ENCODE measurements at regions not wholly inside any gene's neighbourhood (a gene's known extent, or its start where the extent isn't known, plus 50 kb on each side); places are given as distances from the start of the nearest gene placed in this dataset.
"Not testable (repeated sequence)": the region's sequence is repeated elsewhere in the genome, so short reads cannot be mapped to it uniquely, and the experiment has no call there.

- TF ChIP-seq, protein P1, sequence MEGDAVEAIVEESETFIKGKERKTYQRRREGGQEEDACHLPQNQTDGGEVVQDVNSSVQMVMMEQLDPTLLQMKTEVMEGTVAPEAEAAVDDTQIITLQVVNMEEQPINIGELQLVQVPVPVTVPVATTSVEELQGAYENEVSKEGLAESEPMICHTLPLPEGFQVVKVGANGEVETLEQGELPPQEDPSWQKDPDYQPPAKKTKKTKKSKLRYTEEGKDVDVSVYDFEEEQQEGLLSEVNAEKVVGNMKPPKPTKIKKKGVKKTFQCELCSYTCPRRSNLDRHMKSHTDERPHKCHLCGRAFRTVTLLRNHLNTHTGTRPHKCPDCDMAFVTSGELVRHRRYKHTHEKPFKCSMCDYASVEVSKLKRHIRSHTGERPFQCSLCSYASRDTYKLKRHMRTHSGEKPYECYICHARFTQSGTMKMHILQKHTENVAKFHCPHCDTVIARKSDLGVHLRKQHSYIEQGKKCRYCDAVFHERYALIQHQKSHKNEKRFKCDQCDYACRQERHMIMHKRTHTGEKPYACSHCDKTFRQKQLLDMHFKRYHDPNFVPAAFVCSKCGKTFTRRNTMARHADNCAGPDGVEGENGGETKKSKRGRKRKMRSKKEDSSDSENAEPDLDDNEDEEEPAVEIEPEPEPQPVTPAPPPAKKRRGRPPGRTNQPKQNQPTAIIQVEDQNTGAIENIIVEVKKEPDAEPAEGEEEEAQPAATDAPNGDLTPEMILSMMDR (IDR thresholded peaks at IDR 0.05): peak; percentile 39 to 62 (median 53)
- H3K27ac ChIP-seq; intact Hi-C loops (cut with DNase I; ENCODE audit: low total_unique reads); H3K27me3 ChIP-seq; H3K9me3 ChIP-seq; H3K4me1 ChIP-seq; H3K4me3 ChIP-seq; H3K36me3 ChIP-seq (ENCODE audit: low read depth, missing control alignments): not testable (repeated sequence)
- 6 to 7% methylated on average over 11 to 14 of the region's 14 CpGs for WGBS, 2 donors
- peak; percentile 22 for DNase-seq
Measured at GRCh38 chr4:3984796-3985195, 218.6 kb downstream of the ADRA2C start.

DNA sequence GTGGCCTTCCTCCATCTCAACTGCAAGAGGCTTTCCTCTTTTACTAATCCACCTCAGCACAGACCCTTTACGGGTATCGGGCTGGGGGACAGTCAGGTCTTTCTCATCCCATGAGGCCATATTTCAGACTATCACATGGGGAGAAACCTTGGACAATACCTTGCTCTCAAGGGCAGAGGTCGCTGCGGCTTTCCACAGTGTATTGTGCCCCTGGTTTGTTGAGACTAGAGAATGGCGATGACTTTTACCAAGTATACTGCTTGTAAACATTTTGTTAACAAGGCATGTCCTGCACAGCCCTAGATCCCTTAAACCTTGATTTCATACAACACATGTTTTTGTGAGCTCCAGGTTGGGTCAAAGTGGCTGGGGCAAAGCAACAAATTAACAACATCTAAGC, 220.2 kb downstream of the ADRA2C start:
- DNase-seq; H3K4me3 ChIP-seq; intact Hi-C loops (cut with DNase I; ENCODE audit: low total_unique reads); H3K9me3 ChIP-seq; H3K27me3 ChIP-seq; H3K4me1 ChIP-seq; H3K27ac ChIP-seq; H3K36me3 ChIP-seq (ENCODE audit: low read depth, missing control alignments): not testable (repeated sequence)
- WGBS, 2 donors: 51 to 80% methylated on average over 4 to 5 of the region's 5 CpGs

GRCh38 chr4:3997386-3997785, 229.3 kb downstream of the OTOP1 start:
- H3K4me3 ChIP-seq; H3K27me3 ChIP-seq; H3K36me3 ChIP-seq (ENCODE audit: low read depth, missing control alignments); intact Hi-C loops (cut with DNase I; ENCODE audit: low total_unique reads); DNase-seq; H3K27ac ChIP-seq; H3K4me1 ChIP-seq; H3K9me3 ChIP-seq: not testable (repeated sequence)
- 89 to 100% methylated on average over 1 of the region's 1 CpG for WGBS, 2 donors

- intact Hi-C loops (cut with DNase I; ENCODE audit: low total_unique reads); H3K9me3 ChIP-seq; H3K4me3 ChIP-seq; H3K27me3 ChIP-seq; H3K36me3 ChIP-seq (ENCODE audit: low read depth, missing control alignments); H3K4me1 ChIP-seq; DNase-seq; H3K27ac ChIP-seq: not testable (repeated sequence)
- 55 to 58% methylated on average over 5 of the region's 5 CpGs for WGBS, 2 donors
Measured at GRCh38 chr4:4004036-4004435, 222.7 kb downstream of the OTOP1 start.

DNA sequence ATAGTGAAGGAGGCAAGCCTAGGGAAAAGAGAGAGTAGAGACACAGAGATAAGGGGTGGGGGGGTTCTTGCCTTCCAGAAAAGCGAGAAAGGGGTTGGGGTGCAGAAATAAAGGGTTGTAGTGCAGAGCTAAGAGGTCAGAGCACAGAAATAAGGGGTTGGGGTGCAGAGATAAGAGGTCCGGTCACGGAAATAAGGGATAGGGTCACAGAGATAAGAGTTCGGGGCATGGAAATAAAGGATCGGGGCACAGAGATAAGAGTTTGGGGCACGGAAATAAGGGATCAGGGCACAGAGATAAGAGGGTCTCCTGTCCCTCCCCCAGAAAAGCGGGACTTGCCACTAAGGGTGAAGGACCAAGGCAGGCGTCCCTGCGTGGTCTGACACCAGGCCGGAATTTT, 222.0 kb downstream of the OTOP1 start:
- H3K4me3 ChIP-seq; DNase-seq; H3K4me1 ChIP-seq; H3K36me3 ChIP-seq (ENCODE audit: low read depth, missing control alignments); H3K9me3 ChIP-seq; intact Hi-C loops (cut with DNase I; ENCODE audit: low total_unique reads); H3K27me3 ChIP-seq; H3K27ac ChIP-seq: not testable (repeated sequence)
- WGBS, 2 donors: 63 to 65% methylated on average over 10 of the region's 10 CpGs

GRCh38 chr4:4006356-4006755, 220.4 kb downstream of the OTOP1 start:
- H3K27me3 ChIP-seq; H3K9me3 ChIP-seq; H3K4me1 ChIP-seq; H3K36me3 ChIP-seq (ENCODE audit: low read depth, missing control alignments); intact Hi-C loops (cut with DNase I; ENCODE audit: low total_unique reads); DNase-seq; H3K27ac ChIP-seq; H3K4me3 ChIP-seq: not testable (repeated sequence)
- WGBS, 2 donors: 53 to 61% methylated on average over 11 of the region's 11 CpGs

DNA sequence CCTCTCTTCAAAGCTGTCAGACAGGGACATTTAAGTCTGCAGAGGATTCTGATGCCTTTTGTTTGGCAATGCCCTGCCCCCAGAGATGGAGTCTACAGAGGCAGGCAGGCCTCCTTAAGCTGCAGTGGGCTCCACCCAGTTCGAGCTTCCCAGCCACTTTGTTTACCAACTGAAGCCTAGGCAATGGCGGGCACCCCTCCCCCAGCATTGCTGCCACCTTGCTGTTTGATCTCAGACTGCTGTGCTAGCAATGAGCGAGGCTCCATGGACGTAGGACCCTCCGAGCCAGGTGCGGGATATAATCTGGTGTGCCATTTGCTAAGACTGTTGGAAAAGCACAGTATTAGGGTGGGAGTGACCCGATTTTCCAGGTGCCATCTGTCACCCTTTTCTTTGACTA, 207.7 kb downstream of the OTOP1 start:
- H3K4me1 ChIP-seq; H3K27ac ChIP-seq; DNase-seq; intact Hi-C loops (cut with DNase I; ENCODE audit: low total_unique reads); H3K9me3 ChIP-seq; H3K36me3 ChIP-seq (ENCODE audit: low read depth, missing control alignments); H3K27me3 ChIP-seq; H3K4me3 ChIP-seq: not testable (repeated sequence)
- 59 to 61% methylated on average over 7 of the region's 7 CpGs for WGBS, 2 donors

DNA sequence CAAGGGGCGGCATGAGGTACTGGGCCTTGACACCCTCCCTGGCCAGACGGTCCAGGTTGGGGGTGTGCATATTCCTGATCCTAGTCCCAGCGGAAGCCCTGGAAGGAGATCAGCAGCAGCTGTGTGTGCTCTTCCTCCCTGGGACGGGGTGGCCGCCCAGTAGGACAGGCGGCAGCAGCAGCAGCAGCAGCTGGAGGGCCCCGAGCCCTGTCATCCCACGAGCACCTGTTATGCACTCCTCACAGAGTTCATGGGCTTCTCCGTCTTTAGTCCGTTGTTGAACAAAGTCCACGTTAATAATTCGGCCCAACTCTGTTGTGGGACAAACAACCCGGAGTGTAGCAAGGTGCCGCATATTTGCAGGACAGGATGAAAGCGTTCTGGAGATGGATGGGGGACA, 205.6 kb downstream of the OTOP1 start:
- DNase-seq; intact Hi-C loops (cut with DNase I; ENCODE audit: low total_unique reads); H3K36me3 ChIP-seq (ENCODE audit: low read depth, missing control alignments); H3K4me1 ChIP-seq; H3K27ac ChIP-seq; H3K27me3 ChIP-seq; H3K9me3 ChIP-seq; H3K4me3 ChIP-seq: not testable (repeated sequence)
- 89% methylated on average over 3 of the region's 15 CpGs; no CpG with 5 or more reads in 1 of the 2 donors for WGBS, 2 donors

GRCh38 chr4:4026708-4027107, 200.0 kb downstream of the OTOP1 start:
- H3K9me3 ChIP-seq; H3K27me3 ChIP-seq; H3K36me3 ChIP-seq (ENCODE audit: low read depth, missing control alignments); DNase-seq; H3K4me3 ChIP-seq; intact Hi-C loops (cut with DNase I; ENCODE audit: low total_unique reads); H3K27ac ChIP-seq; H3K4me1 ChIP-seq: not testable (repeated sequence)
- 61 to 70% methylated on average over 4 of the region's 4 CpGs for whole genome bisulfite sequencing, 2 donors

DNA sequence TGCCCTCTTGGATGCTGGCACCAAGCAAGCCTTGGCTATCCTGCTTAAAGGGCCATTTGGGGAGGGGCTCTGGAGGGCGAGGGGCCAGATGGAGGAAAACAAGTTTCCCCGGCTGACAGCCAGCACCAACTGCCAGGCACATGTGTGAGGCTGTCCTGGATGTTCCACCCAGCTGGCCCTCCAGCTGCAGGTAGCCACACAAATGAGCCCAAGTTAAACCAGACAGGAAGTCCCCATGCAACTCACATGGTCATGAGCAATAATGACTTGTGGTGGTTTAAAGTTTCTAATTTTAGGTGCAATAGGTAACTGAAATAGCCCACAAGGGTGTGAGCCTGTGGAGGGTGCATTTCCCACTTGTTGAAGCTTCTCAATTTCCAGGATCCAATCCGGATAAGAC, 198.0 kb downstream of the OTOP1 start:
- H3K4me1 ChIP-seq; H3K9me3 ChIP-seq; H3K27ac ChIP-seq; H3K4me3 ChIP-seq; DNase-seq; intact Hi-C loops (cut with DNase I; ENCODE audit: low total_unique reads); H3K36me3 ChIP-seq (ENCODE audit: low read depth, missing control alignments); H3K27me3 ChIP-seq: not testable (repeated sequence)
- 57 to 60% methylated on average over 3 of the region's 3 CpGs for WGBS, 2 donors

GRCh38 chr4:4030509-4030908, 196.2 kb downstream of the OTOP1 start:
- WGBS, 2 donors: 32 to 43% methylated on average over 9 of the region's 9 CpGs

GRCh38 chr4:4031446-4032135, 195.1 kb downstream of the OTOP1 start:
- H3K27ac ChIP-seq; H3K4me3 ChIP-seq; H3K4me1 ChIP-seq; H3K36me3 ChIP-seq (ENCODE audit: low read depth, missing control alignments); DNase-seq; H3K9me3 ChIP-seq; intact Hi-C loops (cut with DNase I; ENCODE audit: low total_unique reads); H3K27me3 ChIP-seq: not testable (repeated sequence)
- WGBS, 2 donors: 55 to 58% methylated on average over 8 of the region's 8 CpGs

More at GRCh38 chr4:4030509-4030908, 196.2 kb downstream of the OTOP1 start:
- H3K9me3 ChIP-seq; H3K27ac ChIP-seq; H3K4me3 ChIP-seq; H3K36me3 ChIP-seq (ENCODE audit: low read depth, missing control alignments); H3K4me1 ChIP-seq; H3K27me3 ChIP-seq; DNase-seq; intact Hi-C loops (cut with DNase I; ENCODE audit: low total_unique reads): not testable (repeated sequence)
